ENCODE measurements at regions not wholly inside any gene's neighbourhood (a gene's known extent, or its start where the extent isn't known, plus 50 kb on each side); places are given as distances from the start of the nearest gene placed in this dataset.
"Not testable (repeated sequence)": the region's sequence is repeated elsewhere in the genome, so short reads cannot be mapped to it uniquely, and the experiment has no call there.

DNA sequence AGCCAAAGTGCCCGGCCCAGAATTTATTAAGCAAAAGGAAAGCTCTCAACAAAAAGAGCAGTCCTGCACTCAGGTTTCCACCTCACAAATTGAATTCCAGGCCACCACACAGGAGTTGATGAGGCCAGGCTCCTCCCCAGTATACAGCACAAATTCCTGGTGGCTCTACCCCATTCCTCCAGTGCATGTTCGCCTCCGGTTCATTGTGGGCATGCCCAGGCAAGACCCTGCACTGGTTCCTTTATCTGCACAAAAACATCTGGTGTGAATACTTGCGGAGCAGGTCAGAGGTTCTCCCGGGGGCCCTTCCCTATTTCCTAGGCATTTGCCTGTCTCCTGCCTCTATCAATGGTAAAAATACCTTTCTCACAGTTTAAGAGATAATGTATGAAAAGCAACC lies 195.2 kb upstream of the ANXA10 start:
- Mint-ChIP-seq H3K9me3 (no peaks in the 10 kb centered on the region), H3K4me1 (peaks cover 23% of the 10 kb centered on the region), H3K27ac (peak overlapping the region; percentile 99), H3K4me3 (peak overlapping the region; percentile 33), H3K27me3 (ENCODE audit: low read depth, poor library complexity) (no peaks in the 10 kb centered on the region), H3K36me3 (ENCODE audit: low read depth) (no peaks in the 10 kb centered on the region)
- peak; percentile 18 for DNase-seq
- TF ChIP-seq, protein P1, sequence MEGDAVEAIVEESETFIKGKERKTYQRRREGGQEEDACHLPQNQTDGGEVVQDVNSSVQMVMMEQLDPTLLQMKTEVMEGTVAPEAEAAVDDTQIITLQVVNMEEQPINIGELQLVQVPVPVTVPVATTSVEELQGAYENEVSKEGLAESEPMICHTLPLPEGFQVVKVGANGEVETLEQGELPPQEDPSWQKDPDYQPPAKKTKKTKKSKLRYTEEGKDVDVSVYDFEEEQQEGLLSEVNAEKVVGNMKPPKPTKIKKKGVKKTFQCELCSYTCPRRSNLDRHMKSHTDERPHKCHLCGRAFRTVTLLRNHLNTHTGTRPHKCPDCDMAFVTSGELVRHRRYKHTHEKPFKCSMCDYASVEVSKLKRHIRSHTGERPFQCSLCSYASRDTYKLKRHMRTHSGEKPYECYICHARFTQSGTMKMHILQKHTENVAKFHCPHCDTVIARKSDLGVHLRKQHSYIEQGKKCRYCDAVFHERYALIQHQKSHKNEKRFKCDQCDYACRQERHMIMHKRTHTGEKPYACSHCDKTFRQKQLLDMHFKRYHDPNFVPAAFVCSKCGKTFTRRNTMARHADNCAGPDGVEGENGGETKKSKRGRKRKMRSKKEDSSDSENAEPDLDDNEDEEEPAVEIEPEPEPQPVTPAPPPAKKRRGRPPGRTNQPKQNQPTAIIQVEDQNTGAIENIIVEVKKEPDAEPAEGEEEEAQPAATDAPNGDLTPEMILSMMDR (IDR thresholded peaks at IDR 0.05): no peak

DNA sequence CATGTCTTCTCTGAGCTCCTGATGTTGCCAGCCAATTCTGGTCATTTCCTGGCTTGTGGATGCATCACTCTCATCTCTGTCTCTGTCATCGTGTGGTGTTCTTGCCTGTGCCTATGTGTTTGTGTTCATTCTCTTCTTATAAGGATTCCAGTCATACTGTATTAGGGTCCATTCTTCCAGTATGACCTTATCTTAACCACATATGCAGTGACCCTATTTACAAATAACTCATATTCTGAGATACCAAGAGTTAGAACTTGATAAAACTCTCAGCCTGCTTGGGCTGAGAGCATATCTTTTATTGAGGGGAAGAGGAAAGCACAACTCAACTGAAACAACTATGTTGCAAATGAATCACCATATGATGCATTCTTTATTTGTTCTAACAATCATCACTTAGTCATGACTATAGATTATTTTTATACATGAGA lies 189.0 kb upstream of the ANXA10 start:
- DNase-seq: no peak
- no peaks in the 10 kb centered on the region for H3K4me1 Mint-ChIP-seq
- H3K4me3 Mint-ChIP-seq: no peak overlapping the region
- H3K27ac Mint-ChIP-seq: peak overlapping the region; percentile 18
- TF ChIP-seq, protein P1 (IDR thresholded peaks at IDR 0.05): no peak
- no peaks in the 10 kb centered on the region for H3K36me3 Mint-ChIP-seq (ENCODE audit: low read depth)
- H3K9me3 Mint-ChIP-seq: no peaks in the 10 kb centered on the region
- no peaks in the 10 kb centered on the region for H3K27me3 Mint-ChIP-seq (ENCODE audit: low read depth, poor library complexity)

DNA sequence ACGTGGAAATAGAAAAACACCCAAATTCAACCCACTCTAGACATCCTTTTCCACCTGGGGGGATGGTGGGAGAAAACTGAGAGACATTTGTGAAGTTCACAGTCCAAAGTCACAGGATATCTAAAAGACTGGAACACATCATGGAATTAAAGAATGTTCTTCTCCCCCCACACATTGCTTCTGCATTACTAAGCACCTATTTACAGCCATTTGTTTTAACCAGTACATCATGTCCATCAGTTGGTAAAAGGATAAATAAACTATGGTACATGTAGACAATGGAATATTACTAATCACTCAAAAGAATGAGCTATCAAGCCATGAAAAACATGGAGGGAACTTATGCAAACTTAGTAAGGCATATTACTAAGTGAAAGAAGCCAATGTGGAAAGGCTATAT lies 185.5 kb upstream of the ANXA10 start:
- TF ChIP-seq, protein P1 (IDR thresholded peaks at IDR 0.05): no peak
- H3K27ac Mint-ChIP-seq: no peak overlapping the region
- no peak for DNase-seq
- no peak overlapping the region for H3K4me3 Mint-ChIP-seq
- peaks cover 3% of the 10 kb centered on the region for H3K27me3 Mint-ChIP-seq (ENCODE audit: low read depth, poor library complexity)
- H3K4me1 Mint-ChIP-seq: no peaks in the 10 kb centered on the region
- no peaks in the 10 kb centered on the region for H3K36me3 Mint-ChIP-seq (ENCODE audit: low read depth)
- no peaks in the 10 kb centered on the region for H3K9me3 Mint-ChIP-seq

DNA sequence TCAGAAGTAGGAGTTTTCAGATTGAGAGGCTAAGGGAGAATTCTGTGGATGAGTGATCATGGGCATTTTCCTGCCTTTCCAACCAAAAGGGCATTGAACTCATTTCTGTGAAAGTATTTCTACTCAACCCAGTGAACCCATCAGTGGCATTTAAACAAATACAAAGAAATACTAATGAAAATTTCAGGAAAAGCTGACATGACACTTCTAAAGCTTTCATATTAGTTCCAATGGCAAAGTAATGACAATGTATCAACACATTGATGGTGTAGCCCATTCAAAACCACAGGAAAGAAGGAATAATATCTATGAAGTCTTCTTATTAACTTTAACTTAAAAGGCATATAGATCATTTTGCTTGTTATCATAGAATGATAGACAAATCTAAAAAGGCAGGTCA lies 183.5 kb upstream of the ANXA10 start:
- H3K27me3 Mint-ChIP-seq (ENCODE audit: low read depth, poor library complexity): peaks cover 3% of the 10 kb centered on the region
- no peaks in the 10 kb centered on the region for H3K9me3 Mint-ChIP-seq
- H3K27ac Mint-ChIP-seq: no peak overlapping the region
- H3K4me3 Mint-ChIP-seq: no peak overlapping the region
- TF ChIP-seq, protein P1 (IDR thresholded peaks at IDR 0.05): no peak
- no peak for DNase-seq
- no peaks in the 10 kb centered on the region for H3K4me1 Mint-ChIP-seq
- H3K36me3 Mint-ChIP-seq (ENCODE audit: low read depth): no peaks in the 10 kb centered on the region

DNA sequence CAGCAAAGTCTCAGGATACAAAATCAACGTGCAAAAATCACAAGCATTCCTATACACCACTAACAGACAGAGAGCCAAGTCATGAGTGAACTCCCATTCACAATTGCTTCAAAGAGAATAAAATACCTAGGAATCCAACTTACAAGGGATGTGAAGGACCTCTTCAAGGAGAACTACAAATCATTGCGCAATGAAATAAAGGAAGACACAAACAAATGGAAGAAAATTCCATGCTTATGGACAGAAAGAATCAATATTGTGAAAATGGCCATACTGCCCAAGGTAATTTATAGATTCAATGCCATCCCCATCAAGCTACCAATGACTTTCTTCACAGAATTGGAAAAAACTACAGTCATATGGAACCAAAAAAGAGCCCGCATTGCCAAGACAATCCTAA lies 179.8 kb upstream of the ANXA10 start:
- not testable (repeated sequence) for H3K27ac Mint-ChIP-seq; H3K36me3 Mint-ChIP-seq (ENCODE audit: low read depth); H3K4me1 Mint-ChIP-seq; H3K27me3 Mint-ChIP-seq (ENCODE audit: low read depth, poor library complexity); DNase-seq; H3K4me3 Mint-ChIP-seq; H3K9me3 Mint-ChIP-seq

DNA sequence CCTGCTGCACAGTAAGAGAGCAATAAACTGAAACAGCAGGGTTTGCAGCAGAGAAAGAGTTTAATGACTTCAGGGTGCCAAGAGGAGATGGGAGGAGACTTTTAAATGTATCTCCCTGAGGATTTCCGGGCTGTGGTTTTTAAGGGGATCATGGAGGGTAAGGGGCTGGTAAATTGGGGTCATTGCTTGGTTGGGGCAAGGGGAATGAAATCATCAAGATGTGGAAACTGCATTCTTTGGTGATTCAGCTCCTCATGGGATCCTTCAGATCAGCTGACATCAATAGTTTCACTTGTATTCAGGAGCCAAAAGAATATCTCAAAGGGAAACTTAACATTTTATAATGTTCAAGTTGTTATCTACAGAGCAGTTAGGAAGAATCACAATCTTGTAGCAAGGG lies 174.3 kb upstream of the ANXA10 start:
- peaks cover 23% of the 10 kb centered on the region for H3K9me3 Mint-ChIP-seq
- no peak overlapping the region for H3K27ac Mint-ChIP-seq
- TF ChIP-seq, protein P1 (IDR thresholded peaks at IDR 0.05): no peak
- H3K27me3 Mint-ChIP-seq (ENCODE audit: low read depth, poor library complexity): no peaks in the 10 kb centered on the region
- no peak for DNase-seq
- no peak overlapping the region for H3K4me3 Mint-ChIP-seq
- no peaks in the 10 kb centered on the region for H3K4me1 Mint-ChIP-seq
- H3K36me3 Mint-ChIP-seq (ENCODE audit: low read depth): no peaks in the 10 kb centered on the region

All from nephron progenitor cell (in vitro differentiated cells).